OCI-LY7 (cell line): ENCODE measurements at regions not wholly inside any gene's neighbourhood (a gene's known extent, or its start where the extent isn't known, plus 50 kb on each side); places are given as distances from the start of the nearest gene placed in this dataset.

ENCODE experiments used
- BruUV-seq: library from RNA; stranded (reverse); fragments of 400-500 nt; replicated peaks from 2 replicates; lab custom pipeline; 2021; lab: Mats Ljungman, UMichigan
- CTCF ChIA-PET: fragments of 300-600 bp; sonication (Branson Sonifier 250); formaldehyde crosslinking; loops from one replicate; lab custom pipeline; 2022; ENCODE audit warnings: antibody characterized with exemption; ENCODE audit not compliant: unreplicated experiment; lab: Charles Lee
- POLR2A ChIA-PET: fragments of 300-600 bp; sonication (Branson Sonifier 250); formaldehyde crosslinking; loops from one replicate; lab custom pipeline; 2022; ENCODE audit warnings: antibody characterized with exemption; lab: Charles Lee
- DNase-seq: peaks from one replicate; pipeline ENCODE4 v3.0.0-alpha.2; 2015; ENCODE audit warnings: low spot score
- H2AFZ ChIP-seq: fragments of 200-600 bp; sonication (generic), shearing (Covaris generic); 2 replicates; pipeline ENCODE4 v1.6.1; 2014; ENCODE audit warnings: mild to moderate bottlenecking, antibody characterized with exemption, low read length, moderate library complexity
- H3K27ac ChIP-seq: fragments of 200-600 bp; sonication (generic); 2 replicates; pipeline ENCODE4 v1.5.1; 2014; ENCODE audit warnings: mixed run types, low read depth, mild to moderate bottlenecking, moderate library complexity, low read length, inconsistent platforms; ENCODE audit not compliant: poor library complexity, severe bottlenecking
- H3K36me3 ChIP-seq: fragments of 200-600 bp; sonication (generic); 2 replicates; pipeline ENCODE4 v1.6.1; 2014; ENCODE audit warnings: mild to moderate bottlenecking, antibody characterized with exemption, low read length, moderate library complexity, mixed read lengths; ENCODE audit not compliant: insufficient read depth
- H3K4me1 ChIP-seq: fragments of 200-600 bp; sonication (generic); 2 replicates; pipeline ENCODE4 v1.5.1; 2014; ENCODE audit warnings: mild to moderate bottlenecking, low read length; ENCODE audit not compliant: insufficient read depth, poor library complexity, severe bottlenecking
- H3K4me2 ChIP-seq: fragments of 200-600 bp; sonication (generic); 2 replicates; pipeline ENCODE4 v1.6.1; 2014; ENCODE audit warnings: mild to moderate bottlenecking, low read length
- H3K4me3 ChIP-seq: fragments of 200-600 bp; sonication (generic); 2 replicates; pipeline ENCODE4 v1.5.1; 2014; ENCODE audit warnings: mild to moderate bottlenecking, low read depth, low read length; ENCODE audit not compliant: poor library complexity, severe bottlenecking
- H3K79me2 ChIP-seq: fragments of 200-600 bp; sonication (generic); 2 replicates; pipeline ENCODE4 v1.6.1; 2016; ENCODE audit warnings: low read depth, mild to moderate bottlenecking, low read length, moderate library complexity, mixed read lengths; ENCODE audit not compliant: insufficient read depth
- H3K9me2 ChIP-seq: fragments of 200-600 bp; sonication (generic); 2 replicates; pipeline ENCODE4 v1.6.1; 2016; ENCODE audit warnings: mild to moderate bottlenecking, low read length, mixed read lengths; ENCODE audit not compliant: insufficient read depth
- H3K9me3 ChIP-seq: fragments of 200-600 bp; sonication (generic); 2 replicates; pipeline ENCODE4 v1.6.1; 2014; ENCODE audit warnings: mild to moderate bottlenecking, mixed run types, low read length, mixed read lengths
- H4K20me1 ChIP-seq: fragments of 200-600 bp; sonication (generic); 2 replicates; pipeline ENCODE4 v1.6.1; 2014; ENCODE audit warnings: mild to moderate bottlenecking, antibody characterized with exemption, low read length, moderate library complexity, mixed read lengths; ENCODE audit not compliant: insufficient read depth
- CTCF ChIP-seq: fragments of 200-600 bp; sonication (generic); conservative IDR thresholded peaks from 2 replicates; pipeline ENCODE4 v1.5.1; 2014; ENCODE audit warnings: mild to moderate bottlenecking, antibody characterized with exemption, low read length, moderate library complexity, mixed read lengths
- EZH2phosphoT487 ChIP-seq: fragments of 200-600 bp; sonication (generic); IDR thresholded peaks from 2 replicates; pipeline ENCODE4 v1.6.1; 2018; ENCODE audit warnings: low read depth, borderline replicate concordance, mild to moderate bottlenecking, mixed run types, antibody characterized with exemption, low read length, moderate library complexity, mixed read lengths
- intact Hi-C: fragments of 100-400 bp; cut with micrococcal nuclease; formaldehyde crosslinking; loops from one replicate; pipeline ENCODE4 v1.10.0; 2022; ENCODE audit not compliant: unreplicated experiment

GRCh38 chr3:115470254-115470653, 153.1 kb upstream of the GAP43 start:
- H3K36me3 ChIP-seq: no peaks in the 10 kb centered on the region
- no peaks in the 10 kb centered on the region for H3K79me2 ChIP-seq
- no TSS peak for BruUV-seq
- intact Hi-C loops: no loop called here
- no peaks in the 10 kb centered on the region for H3K9me2 ChIP-seq
- no peak overlapping the region for H2AFZ ChIP-seq
- ChIA-PET POLR2A (interaction anchor here (0.8 to 0.9 kb wide), 2 partner anchors 105 to 359 kb away, joined by 3 read pairs; no protein-coding TSS in a partner anchor), CTCF (no interaction called here)
- H3K4me2 ChIP-seq: no peak overlapping the region
- DNase-seq: no peak
- no peaks in the 10 kb centered on the region for H4K20me1 ChIP-seq
- no peaks in the 10 kb centered on the region for H3K4me1 ChIP-seq
- no peak overlapping the region for H3K27ac ChIP-seq
- H3K4me3 ChIP-seq: no peak overlapping the region
- no peaks in the 10 kb centered on the region for H3K9me3 ChIP-seq
- TF ChIP-seq EZH2phosphoT487 (no peak), CTCF (no peak)

GRCh38 chr3:115475178-115476041, 147.9 kb upstream of the GAP43 start:
- Histone ChIP-seq H3K9me2 (no peaks in the 10 kb centered on the region), H4K20me1 (no peaks in the 10 kb centered on the region), H3K9me3 (no peaks in the 10 kb centered on the region), H3K27ac (no peak overlapping the region), H3K4me2 (no peak overlapping the region), H2AFZ (no peak overlapping the region), H3K4me1 (no peaks in the 10 kb centered on the region), H3K36me3 (no peaks in the 10 kb centered on the region), H3K4me3 (no peak overlapping the region), H3K79me2 (no peaks in the 10 kb centered on the region)
- TF ChIP-seq EZH2phosphoT487 (no peak), CTCF (no peak)
- intact Hi-C loops: no loop called here
- ChIA-PET POLR2A (interaction anchor here (0.5 to 0.7 kb wide), 2 partner anchors 23 to 264 kb away, joined by 3 read pairs; no protein-coding TSS in a partner anchor), CTCF (no interaction called here)
- no TSS peak for BruUV-seq
- no peak for DNase-seq

GRCh38 chr3:115476472-115476871, 146.8 kb upstream of the GAP43 start:
- no peak for TF ChIP-seq CTCF
- no peak for TF ChIP-seq EZH2phosphoT487
- Histone ChIP-seq H3K27ac (no peak overlapping the region), H3K4me3 (no peak overlapping the region), H3K9me3 (no peaks in the 10 kb centered on the region), H3K9me2 (no peaks in the 10 kb centered on the region), H3K4me1 (no peaks in the 10 kb centered on the region), H2AFZ (no peak overlapping the region), H3K36me3 (no peaks in the 10 kb centered on the region), H3K79me2 (no peaks in the 10 kb centered on the region), H4K20me1 (no peaks in the 10 kb centered on the region), H3K4me2 (no peak overlapping the region)
- intact Hi-C loops: no loop called here
- no TSS peak for BruUV-seq
- ChIA-PET POLR2A (interaction anchor here (0.6 kb wide), 1 partner anchor 185 kb away, joined by 3 read pairs; no protein-coding TSS in a partner anchor), CTCF (no interaction called here)
- DNase-seq: no peak
